GM12864 (cell line): ENCODE measurements at regions not wholly inside any gene's neighbourhood (a gene's known extent, or its start where the extent isn't known, plus 50 kb on each side); places are given as distances from the start of the nearest gene placed in this dataset.
"Not testable (repeated sequence)": the region's sequence is repeated elsewhere in the genome, so short reads cannot be mapped to it uniquely, and the experiment has no call there.

Experiments
- DNase-seq: peaks from one replicate; pipeline ENCODE4 v3.0.0-alpha.2; 2011; ENCODE audit warnings: low read depth
- H3K4me3 ChIP-seq: 2 replicates; pipeline ENCODE4 v1.5.1; 2011; ENCODE audit warnings: mild to moderate bottlenecking, low read depth, low read length, control low read depth
- CTCF ChIP-seq: IDR thresholded peaks from 2 replicates; pipeline ENCODE4 v1.5.1; 2011; ENCODE audit warnings: low read depth, mild to moderate bottlenecking, moderate library complexity, low read length, control low read depth, inconsistent platforms; ENCODE audit errors: missing control alignments

- no peak overlapping the region for H3K4me3 ChIP-seq
- no peak for TF ChIP-seq CTCF
- no peak for DNase-seq
Observed at GRCh38 chr13:80074811-80075210, 266.1 kb downstream of the SPRY2 start.

- H3K4me3 ChIP-seq, result no peak overlapping the region
- no peak for DNase-seq
- TF ChIP-seq CTCF, result no peak
Observed at GRCh38 chr13:80074143-80074752, 266.7 kb downstream of the SPRY2 start.

GRCh38 chr13:80072231-80072630, 268.7 kb downstream of the SPRY2 start:
- TF ChIP-seq CTCF, result no peak
- no peak for DNase-seq

GRCh38 chr13:80070024-80070703, 270.8 kb downstream of the SPRY2 start:
- no peak for TF ChIP-seq CTCF
- DNase-seq, result no peak
- no peak overlapping the region for H3K4me3 ChIP-seq

More at GRCh38 chr13:80072231-80072630, 268.7 kb downstream of the SPRY2 start:
- H3K4me3 ChIP-seq, result no peak overlapping the region

GRCh38 chr13:80069374-80069773, 271.6 kb downstream of the SPRY2 start:
- no peak overlapping the region for H3K4me3 ChIP-seq
- DNase-seq, result no peak
- no peak for TF ChIP-seq CTCF

GRCh38 chr13:80065996-80066395, 274.9 kb downstream of the SPRY2 start:
- no peak for TF ChIP-seq CTCF
- no peak overlapping the region for H3K4me3 ChIP-seq
- DNase-seq, result no peak

GRCh38 chr13:80062416-80062815, 278.5 kb downstream of the SPRY2 start:
- not testable (repeated sequence) for H3K4me3 ChIP-seq, DNase-seq
